ENCODE measurements at regions not wholly inside any gene's neighbourhood (a gene's known extent, or its start where the extent isn't known, plus 50 kb on each side); places are given as distances from the start of the nearest gene placed in this dataset.
"Not testable (repeated sequence)": the region's sequence is repeated elsewhere in the genome, so short reads cannot be mapped to it uniquely, and the experiment has no call there.

DNA sequence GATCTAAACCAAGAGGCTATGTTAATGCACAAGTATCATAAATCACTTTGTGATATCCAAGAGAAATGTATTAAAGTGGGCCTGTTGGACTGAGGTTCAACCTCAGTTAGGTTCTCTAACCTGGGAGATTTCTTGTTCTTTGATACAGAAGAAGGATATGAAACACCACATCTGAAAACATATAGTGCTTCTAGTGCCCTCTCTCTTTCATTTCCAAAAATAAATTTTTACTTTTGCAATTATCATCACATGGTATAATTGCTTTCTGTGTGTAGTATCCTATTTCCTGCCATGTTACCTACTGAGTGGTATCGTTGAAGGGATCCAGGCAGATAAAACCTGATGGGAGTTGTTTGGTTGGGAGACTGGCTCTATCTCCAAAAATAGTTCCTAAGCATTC lies 264.9 kb downstream of the CCER1 start:
- no peak for DNase-seq (ENCODE audit: low spot score)

DNA sequence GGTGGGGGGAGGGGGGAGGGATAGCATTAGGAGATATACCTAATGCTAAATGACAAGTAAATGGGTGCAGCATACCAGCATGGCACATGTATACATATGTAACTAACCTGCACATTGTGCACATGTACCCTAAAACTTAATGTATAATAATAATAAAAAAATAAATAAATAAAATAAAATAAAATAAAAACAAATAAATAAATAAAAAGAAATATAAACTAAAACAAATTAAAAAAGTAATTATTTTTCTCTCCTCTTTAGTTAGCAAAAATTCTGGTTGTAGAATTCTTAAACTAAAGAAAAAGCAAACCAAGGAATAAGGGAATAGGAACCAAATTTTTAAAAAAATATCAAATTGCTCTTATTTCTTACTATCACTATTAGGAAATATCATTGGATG lies 267.3 kb downstream of the CCER1 start:
- not testable (repeated sequence) for DNase-seq (ENCODE audit: low spot score)

DNA sequence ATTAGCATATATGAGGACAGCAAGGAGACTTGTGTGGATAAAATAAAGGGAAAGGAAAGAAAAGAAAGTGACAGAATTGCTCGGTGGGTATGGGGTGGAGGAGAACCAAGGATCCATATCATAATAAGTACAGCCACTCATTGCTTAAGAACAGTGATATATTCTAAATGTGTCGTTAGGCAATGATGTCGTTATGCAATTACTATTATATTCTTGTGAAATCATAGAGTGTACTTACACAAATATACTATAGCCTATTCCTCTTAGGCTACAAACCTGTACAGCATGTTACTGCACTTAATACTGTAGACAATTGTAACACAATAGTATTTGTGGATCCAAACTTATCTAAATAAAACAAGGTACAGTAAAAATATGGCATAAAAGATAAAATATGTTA lies 271.1 kb downstream of the CCER1 start:
- DNase-seq (ENCODE audit: low spot score), result no peak

DNA sequence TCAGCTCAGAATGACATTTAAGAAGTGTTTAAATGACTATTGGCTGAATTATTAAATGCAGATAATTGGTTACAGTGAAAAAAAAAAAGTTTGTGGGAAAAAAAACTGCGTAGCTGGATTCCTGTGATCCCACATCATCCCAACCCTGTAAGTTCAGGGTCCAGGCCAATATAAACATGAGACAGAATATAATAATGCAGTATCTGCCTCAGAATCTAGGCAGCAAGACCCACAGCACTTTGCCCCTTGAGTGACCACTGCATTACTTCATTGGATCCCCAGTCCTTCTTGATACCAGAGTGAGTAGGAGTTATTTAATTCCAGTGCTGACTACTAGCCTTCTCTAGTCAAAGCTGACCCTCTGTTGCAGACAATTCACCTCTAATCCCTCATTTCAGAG lies 272.6 kb downstream of the CCER1 start:
- DNase-seq (ENCODE audit: low spot score), result no peak

DNA sequence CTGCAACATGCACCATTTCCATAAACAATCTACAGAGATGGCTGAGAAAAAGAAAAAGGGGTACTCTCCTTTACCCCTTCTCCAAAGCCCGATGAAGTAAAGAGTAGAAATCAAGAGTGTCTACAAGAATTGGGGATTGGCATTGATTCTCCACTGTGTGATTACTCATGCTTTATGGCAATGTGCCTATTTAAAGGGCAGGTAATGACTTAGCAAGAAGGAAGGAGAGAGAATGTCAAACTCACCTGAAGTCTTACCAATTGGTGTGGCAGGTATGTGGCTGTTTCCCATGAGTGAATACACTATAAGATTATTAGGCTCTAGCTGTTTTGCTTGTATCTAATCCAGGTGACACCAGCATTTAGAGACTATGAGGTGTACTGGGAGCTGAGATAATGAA lies 275.3 kb downstream of the CCER1 start:
- DNase-seq (ENCODE audit: low spot score), result no peak

DNA sequence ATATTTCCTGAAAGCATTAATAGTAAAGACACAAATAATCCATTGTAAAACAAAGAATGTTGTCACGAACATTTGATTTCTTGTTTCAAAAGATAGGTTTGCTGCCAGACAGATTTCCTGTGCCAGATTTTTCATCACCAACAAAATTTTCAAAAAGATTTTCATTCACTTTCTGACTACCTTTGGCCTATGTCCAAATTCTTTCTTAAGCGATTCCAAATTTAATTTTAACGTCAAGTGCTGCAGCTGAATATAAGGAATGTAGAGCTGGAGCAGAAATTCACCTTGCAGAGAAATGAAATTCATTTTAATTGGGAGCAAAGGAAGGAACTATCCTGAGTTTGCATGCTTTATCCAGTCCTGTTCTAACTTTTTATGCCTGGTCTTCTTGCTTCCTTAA lies 277.4 kb downstream of the CCER1 start:
- no peak for DNase-seq (ENCODE audit: low spot score)

DNA sequence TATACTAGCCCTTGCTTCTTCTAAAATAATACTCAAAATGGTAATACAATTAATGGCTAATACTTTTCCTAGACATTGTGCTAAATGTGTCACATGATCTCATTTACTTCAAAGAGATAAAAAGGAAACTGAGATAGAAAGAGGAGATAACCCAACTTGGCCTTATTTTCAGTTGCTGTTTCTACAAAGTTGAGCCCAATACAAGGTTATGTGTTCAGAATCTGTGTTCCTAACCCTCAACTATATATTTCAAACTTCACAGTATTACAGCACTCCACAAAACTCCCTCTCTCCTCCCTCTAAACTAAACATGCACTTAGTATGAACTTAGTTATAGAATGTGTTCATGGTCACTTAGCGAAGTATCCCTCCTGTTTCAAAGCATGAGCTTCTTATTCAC lies 277.9 kb downstream of the CCER1 start:
- DNase-seq (ENCODE audit: low spot score), result no peak

DNA sequence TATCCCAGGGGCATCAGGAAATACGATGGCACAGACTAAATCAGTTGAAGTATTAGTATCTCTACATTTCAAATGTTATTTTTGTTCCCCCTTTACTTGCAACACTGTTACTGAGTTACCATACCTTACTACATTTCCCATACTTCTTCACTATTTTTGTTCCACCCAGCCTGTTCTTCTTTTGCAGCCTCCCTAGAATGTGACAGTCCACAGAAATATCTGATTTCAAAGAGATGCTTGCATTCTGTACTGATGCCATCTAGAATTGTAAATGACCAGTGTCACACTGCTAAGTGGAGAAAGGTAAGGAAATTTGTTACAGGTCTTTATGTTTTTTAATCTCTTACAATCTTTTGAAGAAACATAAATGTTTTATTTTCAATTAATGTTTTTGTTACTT lies 279.9 kb downstream of the CCER1 start:
- DNase-seq (ENCODE audit: low spot score), result no peak

DNA sequence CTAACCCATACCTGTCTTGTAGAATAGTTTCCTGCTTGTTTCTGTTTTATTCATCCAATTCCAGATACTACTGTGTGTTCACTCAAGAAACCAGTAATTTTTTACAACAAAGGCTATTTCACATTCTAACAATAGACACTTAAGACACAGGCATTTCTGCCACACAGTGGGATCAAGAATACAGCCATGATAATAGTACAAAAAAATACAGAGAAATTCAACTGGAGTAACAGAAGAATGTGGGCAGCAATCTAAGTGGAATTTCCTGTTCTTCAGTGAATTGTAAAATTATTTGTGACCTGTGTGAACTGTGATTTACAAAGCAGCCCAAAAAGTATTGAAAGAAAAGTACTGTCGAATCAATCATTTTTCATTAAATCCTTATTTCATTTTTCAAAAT lies 282.9 kb downstream of the CCER1 start:
- no peak for DNase-seq (ENCODE audit: low spot score)

DNA sequence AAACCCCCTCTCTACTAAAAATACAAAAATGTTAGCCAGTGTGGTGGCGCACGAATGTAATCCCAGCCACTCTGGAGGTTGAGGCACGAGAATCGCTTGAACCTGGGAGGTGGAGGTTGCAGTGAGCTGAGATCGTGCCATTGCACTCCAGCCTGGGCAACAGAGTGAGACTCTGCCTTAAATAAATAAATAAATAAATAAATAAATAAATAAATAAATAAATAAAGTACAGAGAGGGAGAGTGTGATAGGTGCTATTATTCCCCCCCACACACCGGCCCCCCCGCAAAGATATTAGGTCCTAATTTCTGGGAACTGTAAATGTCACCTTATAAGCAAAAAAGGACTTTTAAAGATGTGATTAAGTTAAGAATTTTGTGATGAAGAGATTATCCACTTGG lies 291.0 kb downstream of the CCER1 start:
- DNase-seq (ENCODE audit: low spot score), result not testable (repeated sequence)

DNA sequence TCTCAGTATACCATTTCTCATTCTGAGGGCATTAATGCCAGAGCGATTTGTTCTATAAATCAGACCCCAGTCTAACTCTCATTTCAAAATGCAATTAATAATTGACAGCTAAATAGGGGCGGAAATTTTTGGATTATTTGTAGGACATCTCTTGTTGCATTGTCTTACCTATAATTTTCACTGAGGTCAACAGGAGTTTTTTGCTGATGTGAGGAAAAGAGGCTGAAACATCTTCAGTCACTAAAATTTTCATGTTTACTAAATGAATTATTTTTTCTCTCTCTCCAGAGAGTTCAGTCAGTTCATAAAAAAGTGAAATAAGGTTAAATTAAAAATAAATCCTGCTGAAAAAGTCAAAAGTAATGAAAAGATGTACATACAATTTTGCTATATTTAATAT lies 295.9 kb downstream of the CCER1 start:
- no peak for DNase-seq (ENCODE audit: low spot score)

DNA sequence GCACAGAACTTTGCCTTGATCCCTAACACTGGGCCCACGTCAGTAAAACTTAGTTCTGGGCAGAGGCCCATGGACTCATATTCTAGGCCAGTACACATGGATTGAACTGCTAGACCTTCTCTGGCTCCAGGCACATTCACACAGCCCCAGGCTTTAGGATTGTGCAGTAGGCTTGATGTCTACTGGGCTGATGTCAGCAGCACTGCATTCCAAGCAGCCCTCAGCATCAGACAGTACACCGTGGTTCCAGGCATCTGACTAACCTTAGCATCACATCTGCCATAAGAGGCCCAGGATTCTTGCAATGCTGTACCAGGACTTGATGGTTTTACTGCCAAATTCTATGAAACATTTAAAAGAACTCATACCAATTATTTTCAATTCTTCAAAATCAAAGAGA lies 301.9 kb downstream of the CCER1 start:
- no peak for DNase-seq (ENCODE audit: low spot score)

DNA sequence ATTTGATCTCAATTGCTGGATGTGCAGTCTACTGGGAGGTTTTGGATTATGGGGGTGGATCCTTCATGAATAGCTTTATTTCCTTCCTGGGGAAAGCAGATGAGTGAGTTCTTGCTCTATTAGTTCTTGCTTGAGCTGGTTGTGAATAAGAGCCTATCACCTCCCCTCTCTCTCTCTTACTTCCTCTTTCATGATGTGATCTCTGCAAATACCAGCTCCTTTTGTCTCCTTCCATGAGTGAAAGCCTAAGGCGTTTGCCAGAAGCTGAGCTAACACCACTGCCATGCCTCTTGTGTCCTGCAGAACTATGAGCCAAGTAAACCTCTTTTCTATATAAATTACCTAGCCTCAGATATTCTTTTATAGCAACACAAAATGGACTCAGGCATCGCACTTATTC lies 302.7 kb downstream of the CCER1 start:
- DNase-seq (ENCODE audit: low spot score), result no peak

DNA sequence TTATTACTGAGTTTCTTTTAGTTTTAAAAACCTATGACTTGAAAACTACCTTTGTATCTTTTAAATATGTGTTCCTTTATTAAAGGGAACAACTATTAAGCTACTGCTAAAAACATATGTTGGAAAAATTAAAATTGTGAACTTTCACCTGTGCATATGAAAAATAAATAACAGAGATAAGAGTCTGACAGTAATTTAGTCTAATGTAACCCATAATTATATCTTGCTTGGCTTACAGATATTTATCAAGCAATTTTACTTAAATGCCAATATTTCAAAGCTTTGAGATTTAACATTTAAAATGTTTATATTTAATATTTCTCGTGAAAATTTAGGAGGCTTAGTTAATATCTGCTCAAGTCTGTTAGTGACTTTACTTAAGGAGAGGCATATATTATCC lies 309.8 kb downstream of the CCER1 start:
- no peak for DNase-seq (ENCODE audit: low spot score)

DNA sequence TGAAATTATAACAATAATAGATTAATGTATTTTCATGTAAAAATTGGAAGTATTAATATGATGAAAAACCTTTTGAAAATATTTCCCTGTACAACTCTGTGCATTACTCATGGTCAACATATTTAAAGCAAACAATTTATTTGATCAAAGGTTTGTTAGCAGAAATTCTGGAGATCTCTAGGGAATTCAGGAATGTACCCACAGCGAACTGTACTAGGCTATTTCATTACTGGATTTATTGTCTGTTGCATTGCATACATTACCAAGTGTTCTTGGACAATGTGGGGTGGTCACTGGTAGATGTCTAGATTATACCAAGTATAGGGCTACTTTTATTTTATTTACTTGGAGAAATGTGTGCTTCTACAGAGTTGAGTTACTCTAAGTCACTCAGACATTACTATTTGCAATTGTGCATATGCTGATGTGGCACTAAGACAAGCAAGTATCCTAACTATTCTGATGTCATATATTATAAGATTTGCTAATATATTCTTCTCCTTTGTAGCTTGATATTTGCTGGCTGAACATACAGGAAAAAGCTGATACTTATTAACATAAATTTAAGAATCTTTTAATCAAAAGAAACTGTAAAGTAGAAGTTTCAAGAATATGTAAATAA lies 323.3 kb downstream of the CCER1 start:
- DNase-seq (ENCODE audit: low spot score), result no peak

DNA sequence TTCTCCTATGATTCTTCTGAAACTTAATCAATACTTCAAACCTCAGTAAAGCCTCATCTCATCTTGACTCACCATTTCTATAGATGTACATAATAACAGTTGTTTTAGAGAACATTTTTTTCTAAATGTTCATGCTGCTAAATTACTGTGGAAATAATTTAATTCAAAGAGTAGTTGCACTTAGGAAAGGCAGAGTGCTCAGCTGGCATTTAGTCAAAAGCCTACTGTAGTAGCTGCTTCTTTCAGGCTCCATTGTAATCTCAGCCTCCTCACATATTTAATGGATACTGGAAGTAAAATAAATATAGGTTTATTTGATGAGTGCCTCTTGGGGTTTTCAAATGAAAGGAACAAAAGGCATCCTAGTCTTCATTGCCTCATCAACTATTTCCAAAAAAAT lies 325.0 kb downstream of the CCER1 start:
- no peak for DNase-seq (ENCODE audit: low spot score)

DNA sequence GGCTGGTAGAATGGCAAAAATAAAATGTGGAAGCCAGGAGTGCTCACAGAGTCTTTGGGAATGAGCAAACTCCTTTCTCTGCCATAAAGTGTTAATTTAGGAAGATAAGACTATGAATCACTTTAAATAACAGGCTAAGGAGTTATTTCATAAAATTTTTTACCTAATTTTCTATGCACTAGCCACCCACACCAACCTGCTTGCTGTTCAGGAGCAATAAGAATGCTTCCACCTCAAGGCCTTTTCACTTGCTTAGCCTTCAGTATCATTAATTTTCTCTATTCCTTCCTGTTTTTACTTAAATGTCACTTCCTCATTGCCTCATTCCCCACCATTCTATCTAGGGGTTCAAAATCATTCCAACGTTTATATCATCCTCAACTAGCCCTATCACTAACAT lies 326.8 kb downstream of the CCER1 start:
- no peak for DNase-seq (ENCODE audit: low spot score)

DNA sequence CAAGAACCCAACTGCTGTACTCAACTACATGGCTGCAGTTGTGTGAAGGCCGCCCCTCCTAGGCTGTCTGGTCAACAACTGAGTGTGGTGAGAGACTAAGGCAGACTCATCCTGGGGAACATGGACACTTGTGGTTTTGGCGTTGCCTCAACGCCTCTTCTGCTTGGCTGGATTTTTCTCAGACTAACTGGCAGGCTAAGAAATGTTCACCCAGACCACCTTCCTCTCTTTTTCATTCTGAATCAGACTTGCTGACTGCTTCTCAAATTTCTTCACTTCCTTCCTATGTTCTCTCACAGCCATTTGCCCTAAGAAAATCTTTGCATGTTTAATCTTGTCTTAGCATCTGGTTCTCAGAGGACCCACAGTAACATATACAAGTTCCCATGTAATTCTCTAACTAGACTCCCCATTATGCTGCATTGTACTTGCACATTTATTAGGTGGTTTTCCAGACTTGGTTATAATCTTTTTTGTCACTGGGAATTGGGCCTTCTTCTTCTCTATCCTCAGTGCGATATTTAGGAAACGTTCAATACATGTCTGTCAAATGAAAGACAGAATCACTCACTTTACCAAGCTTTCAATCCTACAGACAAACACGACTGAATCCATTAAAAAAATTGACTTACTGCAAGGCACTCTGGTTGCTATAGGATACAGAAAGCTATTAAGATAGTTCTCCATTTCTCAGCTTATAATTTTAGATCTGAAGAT lies 327.6 kb downstream of the CCER1 start:
- no peak for DNase-seq (ENCODE audit: low spot score)

DNA sequence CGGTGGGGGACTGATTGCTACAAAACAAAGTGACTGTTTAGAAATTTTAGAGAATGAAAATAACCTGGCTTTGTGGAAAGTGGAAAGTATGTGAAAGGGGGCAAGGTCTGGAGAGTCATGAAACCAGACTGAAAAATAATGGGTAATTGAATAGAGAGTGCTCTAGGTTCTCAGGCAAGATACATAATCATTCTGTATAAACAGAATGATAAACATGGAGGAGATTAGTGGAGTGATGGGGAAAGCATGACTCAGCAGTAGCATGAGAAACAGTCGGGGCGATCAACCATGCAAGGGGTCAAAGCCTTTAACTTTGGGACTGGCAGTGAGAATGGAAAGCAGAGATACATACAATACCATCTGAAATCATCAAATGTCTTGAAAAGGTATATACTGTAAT lies 332.5 kb downstream of the CCER1 start:
- DNase-seq (ENCODE audit: low spot score), result no peak

DNA sequence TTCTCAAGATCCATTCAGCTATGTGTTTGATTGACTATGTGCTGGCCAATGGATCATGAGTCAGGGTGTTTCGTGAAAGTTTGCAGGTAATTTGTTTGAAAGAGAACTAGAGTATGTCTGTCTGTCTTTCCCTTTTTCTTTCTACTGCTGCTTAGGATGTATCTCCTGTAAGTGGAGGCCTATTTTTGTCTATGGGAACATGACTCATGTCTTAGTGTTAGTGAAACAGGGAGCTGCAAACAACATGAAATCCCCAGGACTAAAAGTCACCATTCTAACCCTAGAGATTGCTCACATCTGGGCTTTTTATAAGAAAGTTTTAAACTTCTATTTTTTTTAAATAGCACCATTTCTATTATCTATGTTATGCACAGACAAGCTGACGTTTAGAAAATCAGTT lies 333.0 kb downstream of the CCER1 start:
- DNase-seq (ENCODE audit: low spot score), result no peak

DNA sequence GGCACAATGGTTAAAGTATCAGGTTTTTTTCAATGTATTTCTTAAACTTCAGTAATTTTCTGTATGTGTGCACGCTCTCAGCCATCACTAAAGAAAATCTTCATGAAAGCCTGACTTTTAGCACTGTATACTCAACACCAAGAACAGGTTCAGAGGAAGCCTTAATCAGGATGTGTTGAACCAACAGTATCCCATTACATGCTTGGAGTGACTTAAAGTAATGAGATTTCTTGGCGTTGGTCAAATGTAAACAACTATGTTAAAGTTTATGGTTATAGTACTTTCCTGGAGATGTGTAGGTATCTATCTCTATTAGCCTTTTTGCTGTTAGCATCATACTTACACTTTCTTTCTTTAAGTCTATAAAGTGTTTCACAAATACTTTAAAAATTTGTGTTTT lies 335.0 kb downstream of the CCER1 start:
- DNase-seq (ENCODE audit: low spot score), result no peak

DNA sequence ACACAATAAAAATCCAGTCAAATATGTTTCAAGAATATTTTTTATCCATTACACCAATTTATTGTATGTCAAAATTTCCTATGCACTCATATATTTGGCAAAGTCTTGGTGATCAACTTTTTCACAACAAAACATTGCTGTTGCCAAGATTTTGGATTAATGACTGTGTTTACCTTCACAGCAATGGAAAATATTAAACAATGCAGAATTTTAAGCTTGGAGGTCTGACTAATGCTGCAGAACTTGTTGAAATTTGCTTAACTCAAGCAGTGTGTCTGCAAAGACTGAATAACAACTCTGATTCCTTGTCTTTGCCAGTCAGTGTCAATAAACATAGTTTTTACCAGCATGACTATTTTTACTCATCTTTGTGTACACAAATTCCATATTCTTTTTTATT lies 336.4 kb downstream of the CCER1 start:
- no peak for DNase-seq (ENCODE audit: low spot score)

DNA sequence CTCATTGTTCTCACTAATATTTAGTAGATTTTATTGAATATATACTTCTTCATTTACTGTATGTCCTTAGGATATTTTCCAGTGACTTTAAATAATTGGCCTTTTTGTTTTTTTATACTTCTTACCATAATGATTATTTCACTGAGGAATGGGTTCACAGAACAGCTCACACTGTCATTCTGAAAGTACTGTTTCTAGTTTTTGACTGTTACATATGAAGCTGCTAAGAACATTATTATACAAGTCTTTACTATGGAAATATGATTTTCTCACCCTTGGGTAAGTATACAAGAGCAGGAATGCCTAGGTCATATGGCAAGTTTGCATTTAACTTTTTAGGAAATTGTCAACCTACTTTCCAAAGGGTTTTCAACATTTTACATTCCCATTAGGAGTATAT lies 343.1 kb downstream of the CCER1 start:
- DNase-seq (ENCODE audit: low spot score), result no peak

DNA sequence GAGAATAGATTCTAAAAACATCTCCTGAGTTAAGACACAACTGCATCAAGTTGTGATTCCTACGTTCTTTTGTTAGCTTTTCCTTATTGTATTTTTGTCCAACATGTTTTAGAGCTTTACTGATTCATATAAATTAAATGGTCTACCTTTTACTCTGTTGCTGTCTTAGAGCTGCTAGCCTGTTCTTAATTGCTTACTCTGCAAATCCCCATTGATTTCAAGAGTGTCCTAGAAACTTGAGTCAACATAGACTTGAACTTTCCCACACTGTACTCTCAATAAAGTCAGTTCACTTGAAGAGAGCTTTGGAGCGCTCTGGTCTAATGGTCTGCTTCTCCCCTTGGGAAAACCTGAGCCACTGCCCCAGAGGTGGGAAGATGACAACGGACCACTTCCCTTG lies 343.9 kb downstream of the CCER1 start:
- no peak for DNase-seq (ENCODE audit: low spot score)

Measured in Ammon's horn (tissue), 1 donor.